WTC11 (cell line): ENCODE measurements at regions not wholly inside any gene's neighbourhood (a gene's known extent, or its start where the extent isn't known, plus 50 kb on each side); places are given as distances from the start of the nearest gene placed in this dataset.

Experiments
- ATAC-seq: fragments of 200-7000 bp; cut with Tn5 transposase; 2 replicates; pipeline ENCODE4 v1.10.0; 2021; ENCODE audit warnings: mild to moderate bottlenecking, moderate library complexity
- CTCF ChIA-PET: fragments of 300-600 bp; sonication (Branson Sonifier 250); formaldehyde crosslinking; loops from one replicate; lab custom pipeline; 2021; ENCODE audit warnings: antibody characterized with exemption; lab: Charles Lee
- POLR2A ChIA-PET: fragments of 350-600 bp; sonication (Branson Sonifier 250); formaldehyde crosslinking; loops from one replicate; lab custom pipeline; 2021; ENCODE audit warnings: antibody characterized with exemption; lab: Charles Lee
- DNase-seq: peaks from one replicate; pipeline ENCODE4 v3.0.0; 2021; ENCODE audit warnings: low spot score
- H3K27ac Mint-ChIP-seq: 2 replicates; pipeline ENCODE4 v1.8.0; 2021; ENCODE audit warnings: mixed read lengths
- H3K27me3 Mint-ChIP-seq: 2 replicates; pipeline ENCODE4 v1.8.0; 2021; ENCODE audit warnings: low read depth, mild to moderate bottlenecking, moderate library complexity, mixed read lengths
- H3K36me3 Mint-ChIP-seq: 2 replicates; pipeline ENCODE4 v1.8.0; 2021; ENCODE audit warnings: mixed read lengths
- H3K4me1 Mint-ChIP-seq: 2 replicates; pipeline ENCODE4 v1.8.0; 2022; ENCODE audit warnings: mixed read lengths
- H3K4me3 Mint-ChIP-seq: 2 replicates; pipeline ENCODE4 v1.8.0; 2021; ENCODE audit warnings: mild to moderate bottlenecking, moderate library complexity, mixed read lengths
- H3K9me3 Mint-ChIP-seq: 2 replicates; pipeline ENCODE4 v1.8.0; 2021; ENCODE audit warnings: mixed read lengths
- AFF4 ChIP-seq: sonication (generic); formaldehyde crosslinking; IDR thresholded peaks from 2 replicates; pipeline ENCODE4 v1.8.1; 2023; ENCODE audit warnings: mild to moderate bottlenecking, missing genetic modification reagents, borderline replicate concordance
- ARID4B ChIP-seq: sonication (generic); formaldehyde crosslinking; IDR thresholded peaks from 2 replicates; pipeline ENCODE4 v1.8.0; 2023; ENCODE audit warnings: missing genetic modification reagents, mild to moderate bottlenecking, borderline replicate concordance
- ATF3 ChIP-seq: sonication (generic); formaldehyde crosslinking; conservative IDR thresholded peaks from 2 replicates; pipeline ENCODE4 v1.8.1; 2022; ENCODE audit warnings: mild to moderate bottlenecking, missing genetic modification reagents
- E2F4 ChIP-seq: sonication (generic); formaldehyde crosslinking; IDR thresholded peaks from 2 replicates; pipeline ENCODE4 v1.8.1; 2022; ENCODE audit warnings: low read depth, mild to moderate bottlenecking, moderate library complexity, missing genetic modification reagents, borderline replicate concordance
- ELF4 ChIP-seq: sonication (generic); formaldehyde crosslinking; IDR thresholded peaks from 2 replicates; pipeline ENCODE4 v1.8.1; 2022; ENCODE audit warnings: low read depth, mild to moderate bottlenecking, moderate library complexity, missing genetic modification reagents
- ESRRA ChIP-seq: sonication (generic); formaldehyde crosslinking; IDR thresholded peaks from 2 replicates; pipeline ENCODE4 v1.8.1; 2022; ENCODE audit warnings: mild to moderate bottlenecking, missing genetic modification reagents, borderline replicate concordance
- ETV6 ChIP-seq: sonication (generic); formaldehyde crosslinking; IDR thresholded peaks from 2 replicates; pipeline ENCODE4 v1.8.1; 2022; ENCODE audit warnings: mild to moderate bottlenecking, missing genetic modification reagents
- IRF1 ChIP-seq: sonication (generic); formaldehyde crosslinking; IDR thresholded peaks from 2 replicates; pipeline ENCODE4 v1.8.0; 2023; ENCODE audit warnings: missing genetic modification reagents
- MAX ChIP-seq: sonication (generic); formaldehyde crosslinking; IDR thresholded peaks from 2 replicates; pipeline ENCODE4 v1.8.0; 2022; ENCODE audit warnings: mild to moderate bottlenecking, missing genetic modification reagents
- MLX ChIP-seq: sonication (generic); formaldehyde crosslinking; IDR thresholded peaks from 2 replicates; pipeline ENCODE4 v1.8.1; 2023; ENCODE audit warnings: mild to moderate bottlenecking, missing genetic modification reagents, moderate library complexity
- MYBL2 ChIP-seq: sonication (generic); formaldehyde crosslinking; IDR thresholded peaks from 2 replicates; pipeline ENCODE4 v1.8.1; 2023; ENCODE audit warnings: mild to moderate bottlenecking, moderate library complexity, missing genetic modification reagents
- NFATC4 ChIP-seq: fragments of 250-450 bp; sonication (Bioruptor Pico); IDR thresholded peaks from 2 replicates; pipeline ENCODE4 v1.9.0; 2021; ENCODE audit warnings: mild to moderate bottlenecking
- NFE2L1 ChIP-seq: sonication (generic); formaldehyde crosslinking; IDR thresholded peaks from 2 replicates; pipeline ENCODE4 v1.8.1; 2023; ENCODE audit warnings: missing genetic modification reagents
- PRRX2 ChIP-seq: fragments of 250-450 bp; sonication (Bioruptor Pico); IDR thresholded peaks from 2 replicates; pipeline ENCODE4 v1.8.0; 2021; ENCODE audit warnings: mild to moderate bottlenecking
- SOX15 ChIP-seq: fragments of 250-450 bp; sonication (Bioruptor Pico); IDR thresholded peaks from 2 replicates; pipeline ENCODE4 v1.9.0; 2021; ENCODE audit warnings: mild to moderate bottlenecking
- TCF7 ChIP-seq: sonication (generic); formaldehyde crosslinking; IDR thresholded peaks from 2 replicates; pipeline ENCODE4 v1.8.0; 2022; ENCODE audit warnings: mild to moderate bottlenecking, low read depth, missing genetic modification reagents, moderate library complexity
- ZBTB21 ChIP-seq: sonication (generic); formaldehyde crosslinking; IDR thresholded peaks from 2 replicates; pipeline ENCODE4 v1.8.1; 2023; ENCODE audit warnings: mild to moderate bottlenecking, missing genetic modification reagents, borderline replicate concordance
- ZBTB43 ChIP-seq: sonication (generic); formaldehyde crosslinking; IDR thresholded peaks from 2 replicates; pipeline ENCODE4 v1.8.1; 2023; ENCODE audit warnings: mild to moderate bottlenecking, missing genetic modification reagents
- ZNF138 ChIP-seq: sonication (generic); formaldehyde crosslinking; conservative IDR thresholded peaks from 2 replicates; pipeline ENCODE4 v1.8.1; 2022; ENCODE audit warnings: mild to moderate bottlenecking, moderate library complexity, missing genetic modification reagents
- ZNF416 ChIP-seq: fragments of 250-450 bp; sonication (Bioruptor Pico); IDR thresholded peaks from 2 replicates; pipeline ENCODE4 v1.9.0; 2021; ENCODE audit warnings: mild to moderate bottlenecking, inconsistent platforms
- ZNF425 ChIP-seq: fragments of 250-450 bp; sonication (Bioruptor Pico); conservative IDR thresholded peaks from 2 replicates; pipeline ENCODE4 v1.9.0; 2021; ENCODE audit warnings: mild to moderate bottlenecking

- TF ChIP-seq ATF3 (no peak), MYBL2 (CRISPR knock-in tag) (no peak), ZNF425 (no peak)
These were observed 199.3 kb upstream of the JUN start (continued) for GRCh38 chr1:58983162-58983561.

GRCh38 chr1:58983633-58984245, 199.9 kb upstream of the JUN start:
- H3K27me3 Mint-ChIP-seq, result no peaks in the 10 kb centered on the region; the same call in 1 of the 2 replicates
- CTCF ChIA-PET, result no interaction called here
- no peaks in the 10 kb centered on the region for H3K9me3 Mint-ChIP-seq
- no peak overlapping the region for H3K27ac Mint-ChIP-seq
- DNase-seq (no peak), ATAC-seq (no peak)
- H3K4me1 Mint-ChIP-seq, result peaks cover 35% of the 10 kb centered on the region
- POLR2A ChIA-PET, result no interaction called here
- H3K36me3 Mint-ChIP-seq, result no peaks in the 10 kb centered on the region
- H3K4me3 Mint-ChIP-seq, result no peak overlapping the region
- TF ChIP-seq NFE2L1 (CRISPR knock-in tag), result no peak
- TF ChIP-seq AFF4, result no peak
- TF ChIP-seq ZNF416 (CRISPR knock-in tag), result no peak
- TF ChIP-seq PRRX2, result no peak
- no peak for TF ChIP-seq NFATC4
- no peak for TF ChIP-seq ZBTB21 (CRISPR knock-in tag)
- TF ChIP-seq IRF1 (CRISPR knock-in tag), result no peak
- no peak for TF ChIP-seq ARID4B
- no peak for TF ChIP-seq MYBL2 (CRISPR knock-in tag)
- TF ChIP-seq TCF7 (CRISPR knock-in tag), result no peak
- TF ChIP-seq E2F4 (CRISPR knock-in tag), result no peak
- no peak for TF ChIP-seq SOX15 (CRISPR knock-in tag)
- no peak for TF ChIP-seq ZBTB43 (CRISPR knock-in tag)
- TF ChIP-seq ELF4 (CRISPR knock-in tag), result no peak
- TF ChIP-seq ETV6 (CRISPR knock-in tag), result no peak
- TF ChIP-seq ZNF138 (CRISPR knock-in tag), result no peak
- no peak for TF ChIP-seq MAX
- no peak for TF ChIP-seq ESRRA (CRISPR knock-in tag)
- TF ChIP-seq MLX (CRISPR knock-in tag), result no peak
